ENCODE measurements at regions not wholly inside any gene's neighbourhood (a gene's known extent, or its start where the extent isn't known, plus 50 kb on each side); places are given as distances from the start of the nearest gene placed in this dataset.

DNA sequence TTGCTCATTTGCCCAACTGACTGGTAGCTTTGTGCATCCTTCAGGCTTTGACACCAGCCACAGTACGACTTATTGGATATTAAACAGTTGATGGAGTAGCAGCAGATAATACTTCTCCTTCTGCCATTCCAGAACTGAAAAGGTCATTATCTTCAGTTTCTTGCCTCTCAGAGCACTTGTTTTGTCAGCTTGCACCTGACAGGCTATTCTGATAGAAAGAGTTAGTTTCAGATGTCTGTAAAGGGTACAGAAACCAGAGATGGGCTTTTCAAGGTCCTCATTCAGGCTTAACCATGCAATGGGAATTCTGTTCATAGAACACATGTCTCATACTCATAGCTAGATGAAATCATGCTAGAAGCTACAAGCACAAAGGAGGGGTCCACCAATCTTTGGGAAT, 367.2 kb downstream of the OTOL1 start:
- TF ChIP-seq, protein P1, sequence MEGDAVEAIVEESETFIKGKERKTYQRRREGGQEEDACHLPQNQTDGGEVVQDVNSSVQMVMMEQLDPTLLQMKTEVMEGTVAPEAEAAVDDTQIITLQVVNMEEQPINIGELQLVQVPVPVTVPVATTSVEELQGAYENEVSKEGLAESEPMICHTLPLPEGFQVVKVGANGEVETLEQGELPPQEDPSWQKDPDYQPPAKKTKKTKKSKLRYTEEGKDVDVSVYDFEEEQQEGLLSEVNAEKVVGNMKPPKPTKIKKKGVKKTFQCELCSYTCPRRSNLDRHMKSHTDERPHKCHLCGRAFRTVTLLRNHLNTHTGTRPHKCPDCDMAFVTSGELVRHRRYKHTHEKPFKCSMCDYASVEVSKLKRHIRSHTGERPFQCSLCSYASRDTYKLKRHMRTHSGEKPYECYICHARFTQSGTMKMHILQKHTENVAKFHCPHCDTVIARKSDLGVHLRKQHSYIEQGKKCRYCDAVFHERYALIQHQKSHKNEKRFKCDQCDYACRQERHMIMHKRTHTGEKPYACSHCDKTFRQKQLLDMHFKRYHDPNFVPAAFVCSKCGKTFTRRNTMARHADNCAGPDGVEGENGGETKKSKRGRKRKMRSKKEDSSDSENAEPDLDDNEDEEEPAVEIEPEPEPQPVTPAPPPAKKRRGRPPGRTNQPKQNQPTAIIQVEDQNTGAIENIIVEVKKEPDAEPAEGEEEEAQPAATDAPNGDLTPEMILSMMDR (IDR thresholded peaks at IDR 0.05; ENCODE audit: insufficient read depth, low read depth, low read length, missing control alignments): no peak
- DNase-seq (ENCODE audit: low read depth): no peak
- H3K4me3 ChIP-seq (ENCODE audit: low read depth, low read length): no peak overlapping the region

DNA sequence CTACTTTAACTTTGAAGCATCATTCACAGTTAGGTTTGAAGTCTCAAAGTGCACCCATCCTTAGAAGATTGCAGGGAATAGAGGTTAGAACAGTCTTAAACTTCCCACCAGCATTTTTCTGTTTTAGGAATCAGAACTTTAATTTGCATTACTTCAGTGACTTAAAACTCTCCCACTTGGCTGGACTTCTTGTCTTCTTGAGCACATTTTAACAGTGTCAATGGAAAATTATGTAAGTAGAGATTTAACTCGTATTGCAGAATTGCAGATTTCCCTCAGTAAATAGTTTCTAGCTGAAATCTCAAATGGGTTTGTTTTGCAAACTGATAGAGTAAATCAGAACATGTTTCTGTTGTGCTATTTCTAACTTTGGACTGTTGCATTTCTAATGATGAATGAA, 369.6 kb downstream of the OTOL1 start:
- TF ChIP-seq, protein P1 (IDR thresholded peaks at IDR 0.05; ENCODE audit: insufficient read depth, low read depth, low read length, missing control alignments): no peak
- no peak for DNase-seq (ENCODE audit: low read depth)
- H3K4me3 ChIP-seq (ENCODE audit: low read depth, low read length): no peak overlapping the region

DNA sequence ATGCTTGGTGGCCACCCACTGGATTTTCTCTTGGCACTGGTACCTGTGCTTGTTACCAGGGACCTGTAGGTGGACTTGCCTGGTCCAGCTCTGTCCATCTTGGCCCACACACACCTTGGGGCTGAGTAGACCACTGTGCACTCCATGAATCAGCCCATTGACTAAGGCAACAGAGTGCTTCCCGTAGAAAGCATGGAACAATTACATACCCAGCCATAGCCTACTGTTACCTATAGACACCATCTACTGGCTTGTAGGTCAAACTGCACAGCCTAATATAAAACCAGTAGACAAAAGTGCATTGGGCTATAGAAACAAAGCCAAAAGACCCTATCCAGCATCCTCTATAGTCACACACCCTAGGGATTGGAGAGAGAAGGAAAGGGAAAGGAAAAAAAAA, 378.9 kb downstream of the OTOL1 start:
- no peak for DNase-seq (ENCODE audit: low read depth)
- no peak overlapping the region for H3K4me3 ChIP-seq (ENCODE audit: low read depth, low read length)
- TF ChIP-seq, protein P1 (IDR thresholded peaks at IDR 0.05; ENCODE audit: insufficient read depth, low read depth, low read length, missing control alignments): no peak

DNA sequence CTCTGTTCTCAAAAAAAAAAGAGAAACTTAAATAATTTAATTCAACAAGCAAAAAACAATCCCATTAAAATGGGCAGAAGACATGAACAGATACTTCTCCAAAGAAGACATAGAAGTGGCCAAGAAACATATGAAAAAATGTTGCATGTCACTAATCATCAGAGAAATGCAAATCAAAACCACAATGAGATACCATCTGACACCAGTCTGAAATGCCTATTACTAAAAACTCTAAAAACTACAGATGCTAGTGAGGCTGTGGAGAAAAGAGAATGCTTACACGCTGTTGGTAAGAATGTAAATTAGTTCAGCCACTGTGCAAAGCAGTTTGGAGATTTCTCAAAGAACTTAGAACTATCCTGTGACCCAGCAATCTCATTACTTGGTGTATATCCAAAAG, 382.9 kb downstream of the OTOL1 start:
- DNase-seq (ENCODE audit: low read depth): no peak
- TF ChIP-seq, protein P1 (IDR thresholded peaks at IDR 0.05; ENCODE audit: insufficient read depth, low read depth, low read length, missing control alignments): no peak
- no peak overlapping the region for H3K4me3 ChIP-seq (ENCODE audit: low read depth, low read length)

DNA sequence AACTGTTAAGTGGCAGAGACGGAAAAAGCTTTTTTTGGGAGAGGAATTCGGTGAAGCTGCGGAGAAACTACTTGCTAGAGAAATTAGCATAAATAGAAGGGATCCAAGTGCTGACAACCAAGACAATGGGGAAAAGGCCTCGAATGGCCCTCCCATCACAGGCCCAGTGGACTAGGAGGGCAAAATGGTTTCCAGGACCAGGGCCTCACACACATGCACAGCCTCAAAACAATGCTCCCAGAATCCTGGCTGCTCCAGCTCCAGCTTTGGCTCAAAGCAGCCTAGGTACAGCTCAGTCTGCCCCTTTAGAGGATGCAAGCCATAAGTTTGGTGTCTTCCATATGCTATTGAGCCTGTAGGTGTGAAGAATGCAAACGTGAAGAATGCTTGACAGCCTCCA, 388.2 kb downstream of the OTOL1 start:
- TF ChIP-seq, protein P1 (IDR thresholded peaks at IDR 0.05; ENCODE audit: insufficient read depth, low read depth, low read length, missing control alignments): no peak
- no peak for DNase-seq (ENCODE audit: low read depth)
- H3K4me3 ChIP-seq (ENCODE audit: low read depth, low read length): no peak overlapping the region

DNA sequence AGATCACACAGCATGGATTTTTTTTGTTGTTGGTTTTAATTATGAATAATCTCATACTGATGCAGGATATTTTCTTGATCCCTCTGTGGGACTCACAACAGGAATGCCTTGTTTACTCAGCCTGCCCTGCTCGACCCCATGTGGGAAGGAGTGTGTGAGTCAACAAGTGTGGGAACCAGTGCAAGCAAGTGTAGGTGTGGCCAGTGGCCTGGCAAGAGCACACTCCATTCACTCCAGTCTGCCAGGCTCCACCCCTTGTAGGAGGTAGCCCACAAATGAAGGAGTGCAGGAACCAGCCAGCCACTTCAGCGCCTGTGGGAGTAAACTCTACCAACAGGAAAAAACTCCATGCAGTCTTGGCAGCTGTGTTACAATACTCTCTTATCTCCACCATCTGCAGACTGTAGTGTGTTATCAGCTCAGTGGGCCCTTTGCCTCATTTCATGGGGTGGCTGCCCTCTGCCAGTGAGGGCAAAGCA, 393.6 kb downstream of the OTOL1 start:
- TF ChIP-seq, protein P1 (IDR thresholded peaks at IDR 0.05; ENCODE audit: insufficient read depth, low read depth, low read length, missing control alignments): no peak
- H3K4me3 ChIP-seq (ENCODE audit: low read depth, low read length): no peak overlapping the region
- no peak for DNase-seq (ENCODE audit: low read depth)

DNA sequence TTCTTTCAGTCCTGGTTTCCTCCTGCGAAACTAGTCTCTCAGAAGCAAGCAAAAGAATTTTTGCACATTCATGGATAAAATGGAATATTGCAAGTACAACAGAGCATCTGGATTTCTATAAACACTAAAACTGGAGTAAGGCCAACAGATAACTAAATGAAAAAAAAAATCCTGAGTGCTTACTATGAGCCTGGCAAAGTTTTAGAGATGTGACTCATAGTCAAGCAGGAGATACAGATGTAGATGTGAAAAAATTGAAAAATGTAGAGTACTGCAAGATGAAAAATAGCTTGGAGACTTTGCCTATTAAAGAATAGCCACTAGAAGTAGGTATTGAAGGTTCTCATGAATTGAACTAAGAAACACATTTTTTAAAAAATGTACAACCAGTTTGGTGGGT, 397.4 kb downstream of the OTOL1 start:
- no peak overlapping the region for H3K4me3 ChIP-seq (ENCODE audit: low read depth, low read length)
- no peak for DNase-seq (ENCODE audit: low read depth)
- TF ChIP-seq, protein P1 (IDR thresholded peaks at IDR 0.05; ENCODE audit: insufficient read depth, low read depth, low read length, missing control alignments): no peak

All from GM12865 (cell line).